ENCODE measurements at regions not wholly inside any gene's neighbourhood (a gene's known extent, or its start where the extent isn't known, plus 50 kb on each side); places are given as distances from the start of the nearest gene placed in this dataset.

GRCh38 chr6:49025273-49026240 is 437.5 kb downstream of the MMUT start:
- no peak for DNase-seq (ENCODE audit: low read depth)
- TF ChIP-seq, protein P1, sequence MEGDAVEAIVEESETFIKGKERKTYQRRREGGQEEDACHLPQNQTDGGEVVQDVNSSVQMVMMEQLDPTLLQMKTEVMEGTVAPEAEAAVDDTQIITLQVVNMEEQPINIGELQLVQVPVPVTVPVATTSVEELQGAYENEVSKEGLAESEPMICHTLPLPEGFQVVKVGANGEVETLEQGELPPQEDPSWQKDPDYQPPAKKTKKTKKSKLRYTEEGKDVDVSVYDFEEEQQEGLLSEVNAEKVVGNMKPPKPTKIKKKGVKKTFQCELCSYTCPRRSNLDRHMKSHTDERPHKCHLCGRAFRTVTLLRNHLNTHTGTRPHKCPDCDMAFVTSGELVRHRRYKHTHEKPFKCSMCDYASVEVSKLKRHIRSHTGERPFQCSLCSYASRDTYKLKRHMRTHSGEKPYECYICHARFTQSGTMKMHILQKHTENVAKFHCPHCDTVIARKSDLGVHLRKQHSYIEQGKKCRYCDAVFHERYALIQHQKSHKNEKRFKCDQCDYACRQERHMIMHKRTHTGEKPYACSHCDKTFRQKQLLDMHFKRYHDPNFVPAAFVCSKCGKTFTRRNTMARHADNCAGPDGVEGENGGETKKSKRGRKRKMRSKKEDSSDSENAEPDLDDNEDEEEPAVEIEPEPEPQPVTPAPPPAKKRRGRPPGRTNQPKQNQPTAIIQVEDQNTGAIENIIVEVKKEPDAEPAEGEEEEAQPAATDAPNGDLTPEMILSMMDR (IDR thresholded peaks at IDR 0.05; ENCODE audit: low read length, missing control alignments): no peak
- no peak overlapping the region for H3K4me3 ChIP-seq (replicated peaks; ENCODE audit: low read depth, low read length)

GRCh38 chr6:49004801-49005200 is 458.3 kb downstream of the MMUT start:
- TF ChIP-seq, protein P1 (IDR thresholded peaks at IDR 0.05; ENCODE audit: low read length, missing control alignments): no peak
- H3K4me3 ChIP-seq (replicated peaks; ENCODE audit: low read depth, low read length): no peak overlapping the region
- DNase-seq (ENCODE audit: low read depth): no peak

DNA sequence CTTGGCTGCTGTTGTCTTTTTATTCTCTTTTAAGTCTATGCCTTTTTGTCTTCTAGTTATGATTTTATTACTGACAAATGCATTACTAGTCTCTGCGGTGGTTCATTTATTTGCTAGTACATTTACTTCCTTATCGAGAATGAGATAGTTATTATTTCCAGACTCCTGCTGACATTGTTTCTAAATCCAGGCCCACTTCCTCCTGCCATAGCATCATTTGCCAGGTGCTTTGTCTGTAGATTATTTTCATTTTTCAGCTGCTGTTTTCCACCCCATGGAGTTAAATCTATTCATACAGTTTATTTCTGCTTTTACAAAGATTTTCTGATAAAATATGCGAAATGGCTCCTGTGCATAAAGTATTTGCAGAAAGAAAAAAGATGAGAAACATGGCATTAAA is 459.7 kb downstream of the MMUT start:
- TF ChIP-seq, protein P1 (IDR thresholded peaks at IDR 0.05; ENCODE audit: low read length, missing control alignments): no peak
- H3K4me3 ChIP-seq (replicated peaks; ENCODE audit: low read depth, low read length): no peak overlapping the region
- DNase-seq (ENCODE audit: low read depth): no peak

- peak; percentile 59 for DNase-seq (ENCODE audit: low read depth)
Measured at GRCh38 chr6:49001856-49002541, 461.1 kb downstream of the MMUT start.

DNA sequence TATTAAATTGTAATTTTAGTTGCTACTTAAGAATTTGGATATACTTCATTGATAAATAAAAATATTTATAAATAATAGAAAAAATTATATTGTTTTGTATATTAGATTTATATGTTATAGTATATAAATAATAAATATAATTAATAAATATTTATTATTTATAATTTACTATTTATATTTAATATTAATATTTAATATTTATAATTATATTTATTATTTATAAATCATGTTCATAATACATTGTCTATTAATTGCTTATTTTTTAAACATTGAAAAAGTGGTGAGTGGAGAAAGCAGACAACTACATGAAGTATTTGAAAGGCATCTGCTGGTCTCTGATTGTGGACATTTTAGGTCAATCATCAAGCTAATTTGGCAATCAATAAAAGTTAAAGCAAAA is 464.5 kb downstream of the MMUT start:
- TF ChIP-seq, protein P1 (IDR thresholded peaks at IDR 0.05; ENCODE audit: low read length, missing control alignments): no peak
- DNase-seq (ENCODE audit: low read depth): no peak
- H3K4me3 ChIP-seq (replicated peaks; ENCODE audit: low read depth, low read length): no peak overlapping the region

More at GRCh38 chr6:49001856-49002541, 461.1 kb downstream of the MMUT start:
- H3K4me3 ChIP-seq (replicated peaks; ENCODE audit: low read depth, low read length): no peak overlapping the region
- TF ChIP-seq, protein P1 (IDR thresholded peaks at IDR 0.05; ENCODE audit: low read length, missing control alignments): no peak

DNA sequence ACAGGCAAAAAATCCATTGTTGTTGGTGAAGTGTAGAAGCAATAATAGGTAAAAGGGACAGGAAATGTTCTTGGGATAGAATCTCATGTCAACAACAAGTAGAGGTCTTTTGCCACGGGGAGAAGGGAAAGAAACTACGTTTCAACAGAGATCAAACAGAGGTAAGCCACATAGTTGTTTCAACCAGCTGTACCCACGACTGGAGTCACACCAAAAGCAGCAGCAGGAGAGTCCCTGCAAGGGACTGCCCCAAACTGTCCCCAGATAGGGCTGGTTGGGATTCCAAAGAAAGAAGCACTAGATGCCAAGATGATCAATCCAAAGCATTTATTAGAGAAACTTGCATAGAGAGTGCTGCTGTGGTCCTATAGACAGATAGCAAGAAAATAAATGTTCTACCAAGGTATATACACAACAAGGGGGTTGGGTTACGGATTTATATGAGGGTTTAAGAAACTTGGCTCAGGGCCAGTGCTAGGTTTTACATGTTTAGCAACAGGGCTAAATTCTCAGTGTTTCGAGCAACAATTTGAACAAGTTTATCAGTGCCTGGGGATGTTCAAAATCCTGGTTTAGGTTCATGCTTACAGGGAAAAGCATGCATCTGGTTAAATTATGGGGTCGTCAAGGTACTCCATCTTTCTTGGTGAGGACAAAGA is 466.5 kb downstream of the MMUT start:
- TF ChIP-seq, protein P1 (IDR thresholded peaks at IDR 0.05; ENCODE audit: low read length, missing control alignments): no peak
- no peak overlapping the region for H3K4me3 ChIP-seq (replicated peaks; ENCODE audit: low read depth, low read length)
- no peak for DNase-seq (ENCODE audit: low read depth)
